ENCODE measurements at regions not wholly inside any gene's neighbourhood (a gene's known extent, or its start where the extent isn't known, plus 50 kb on each side); places are given as distances from the start of the nearest gene placed in this dataset.

DNA sequence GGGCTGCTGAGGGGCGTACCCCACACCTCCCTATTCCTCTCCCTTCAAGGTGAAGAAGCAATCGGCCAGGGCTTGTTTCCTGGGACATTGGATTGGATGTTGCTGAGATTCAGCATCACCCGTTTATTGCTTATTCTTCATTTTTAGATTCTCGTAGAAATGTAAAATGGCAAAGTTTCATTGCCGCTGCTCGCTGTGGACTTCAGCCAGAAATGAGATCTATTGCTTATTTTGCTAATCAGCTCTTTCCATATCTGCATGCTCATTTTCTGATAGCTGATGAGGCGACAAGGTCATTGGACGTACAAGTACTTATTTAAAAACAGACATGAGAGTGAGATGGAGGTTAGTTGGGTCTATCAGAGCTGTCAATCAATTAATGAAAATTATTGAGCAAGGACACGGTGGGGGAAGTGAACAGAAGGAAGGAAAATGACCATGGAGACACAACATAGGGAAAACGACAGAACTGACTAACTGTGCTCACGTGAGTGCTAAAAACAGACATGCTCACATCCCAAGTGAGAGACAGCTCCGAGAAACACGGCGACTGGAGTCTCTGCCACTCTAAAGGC lies 471.2 kb downstream of the NR2F2 start:
- no peak for TF ChIP-seq CREB1 (IDR thresholded peaks at IDR 0.05; ENCODE audit: low read depth)

DNA sequence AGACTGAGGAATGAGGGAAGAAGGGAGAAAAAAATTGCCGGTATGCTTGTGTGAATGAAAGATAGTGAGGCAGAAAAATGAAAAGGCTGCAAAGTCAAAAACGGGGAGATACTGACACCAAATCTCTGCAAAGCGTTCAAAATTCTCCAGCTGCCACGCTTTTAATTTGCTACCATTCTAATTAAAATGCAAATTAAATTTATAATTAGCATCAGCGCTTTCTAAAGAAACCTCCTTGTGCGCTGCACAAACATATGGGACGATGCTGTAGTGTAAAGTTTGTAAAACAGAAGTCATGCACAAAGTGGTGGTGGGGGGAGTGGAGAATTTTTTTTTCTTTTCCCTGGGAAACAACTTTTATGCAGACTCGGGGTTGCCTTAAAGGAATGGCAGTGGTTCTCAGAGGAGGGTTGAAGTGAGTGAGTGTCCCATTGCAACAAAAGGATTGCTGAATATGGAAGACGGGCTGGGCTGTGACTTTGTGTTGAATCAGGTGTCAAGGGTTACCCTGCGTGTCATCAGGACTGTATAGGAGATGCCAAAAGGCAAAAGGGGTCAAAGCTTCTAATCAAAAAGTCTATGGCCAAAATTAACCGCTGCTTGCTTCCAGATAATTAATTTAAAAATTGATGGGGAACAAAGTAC lies 472.2 kb downstream of the NR2F2 start:
- TF ChIP-seq YY1 (IDR thresholded peaks at IDR 0.05; ENCODE audit: low read depth) (no peak), ZBTB7A (IDR thresholded peaks at IDR 0.05; ENCODE audit: low read depth) (no peak), CEBPB (IDR thresholded peaks at IDR 0.05) (no peak), TAF1 (IDR thresholded peaks at IDR 0.05; ENCODE audit: low read depth) (no peak), TEAD4 (IDR thresholded peaks at IDR 0.05) (no peak), NFIC (IDR thresholded peaks at IDR 0.05) (no peak), TCF12 (IDR thresholded peaks at IDR 0.05; ENCODE audit: low read depth) (no peak), RAD21 (IDR thresholded peaks at IDR 0.05; ENCODE audit: low read depth) (no peak), FOXM1 (IDR thresholded peaks at IDR 0.05; ENCODE audit: borderline replicate concordance, low read depth) (no peak), EP300 (IDR thresholded peaks at IDR 0.05; ENCODE audit: borderline replicate concordance) (no peak), CREB1 (IDR thresholded peaks at IDR 0.05; ENCODE audit: low read depth) (no peak), EGR1 (IDR thresholded peaks at IDR 0.05) (no peak)
- TF ChIP-seq, protein P1, sequence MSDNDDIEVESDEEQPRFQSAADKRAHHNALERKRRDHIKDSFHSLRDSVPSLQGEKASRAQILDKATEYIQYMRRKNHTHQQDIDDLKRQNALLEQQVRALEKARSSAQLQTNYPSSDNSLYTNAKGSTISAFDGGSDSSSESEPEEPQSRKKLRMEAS (IDR thresholded peaks at IDR 0.05), result no peak
- TF ChIP-seq, protein P2, sequence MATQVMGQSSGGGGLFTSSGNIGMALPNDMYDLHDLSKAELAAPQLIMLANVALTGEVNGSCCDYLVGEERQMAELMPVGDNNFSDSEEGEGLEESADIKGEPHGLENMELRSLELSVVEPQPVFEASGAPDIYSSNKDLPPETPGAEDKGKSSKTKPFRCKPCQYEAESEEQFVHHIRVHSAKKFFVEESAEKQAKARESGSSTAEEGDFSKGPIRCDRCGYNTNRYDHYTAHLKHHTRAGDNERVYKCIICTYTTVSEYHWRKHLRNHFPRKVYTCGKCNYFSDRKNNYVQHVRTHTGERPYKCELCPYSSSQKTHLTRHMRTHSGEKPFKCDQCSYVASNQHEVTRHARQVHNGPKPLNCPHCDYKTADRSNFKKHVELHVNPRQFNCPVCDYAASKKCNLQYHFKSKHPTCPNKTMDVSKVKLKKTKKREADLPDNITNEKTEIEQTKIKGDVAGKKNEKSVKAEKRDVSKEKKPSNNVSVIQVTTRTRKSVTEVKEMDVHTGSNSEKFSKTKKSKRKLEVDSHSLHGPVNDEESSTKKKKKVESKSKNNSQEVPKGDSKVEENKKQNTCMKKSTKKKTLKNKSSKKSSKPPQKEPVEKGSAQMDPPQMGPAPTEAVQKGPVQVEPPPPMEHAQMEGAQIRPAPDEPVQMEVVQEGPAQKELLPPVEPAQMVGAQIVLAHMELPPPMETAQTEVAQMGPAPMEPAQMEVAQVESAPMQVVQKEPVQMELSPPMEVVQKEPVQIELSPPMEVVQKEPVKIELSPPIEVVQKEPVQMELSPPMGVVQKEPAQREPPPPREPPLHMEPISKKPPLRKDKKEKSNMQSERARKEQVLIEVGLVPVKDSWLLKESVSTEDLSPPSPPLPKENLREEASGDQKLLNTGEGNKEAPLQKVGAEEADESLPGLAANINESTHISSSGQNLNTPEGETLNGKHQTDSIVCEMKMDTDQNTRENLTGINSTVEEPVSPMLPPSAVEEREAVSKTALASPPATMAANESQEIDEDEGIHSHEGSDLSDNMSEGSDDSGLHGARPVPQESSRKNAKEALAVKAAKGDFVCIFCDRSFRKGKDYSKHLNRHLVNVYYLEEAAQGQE (IDR thresholded peaks at IDR 0.05; ENCODE audit: low read depth), result no peak
- TF ChIP-seq, protein P3, sequence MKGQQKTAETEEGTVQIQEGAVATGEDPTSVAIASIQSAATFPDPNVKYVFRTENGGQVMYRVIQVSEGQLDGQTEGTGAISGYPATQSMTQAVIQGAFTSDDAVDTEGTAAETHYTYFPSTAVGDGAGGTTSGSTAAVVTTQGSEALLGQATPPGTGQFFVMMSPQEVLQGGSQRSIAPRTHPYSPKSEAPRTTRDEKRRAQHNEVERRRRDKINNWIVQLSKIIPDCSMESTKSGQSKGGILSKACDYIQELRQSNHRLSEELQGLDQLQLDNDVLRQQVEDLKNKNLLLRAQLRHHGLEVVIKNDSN (IDR thresholded peaks at IDR 0.05), result no peak

DNA sequence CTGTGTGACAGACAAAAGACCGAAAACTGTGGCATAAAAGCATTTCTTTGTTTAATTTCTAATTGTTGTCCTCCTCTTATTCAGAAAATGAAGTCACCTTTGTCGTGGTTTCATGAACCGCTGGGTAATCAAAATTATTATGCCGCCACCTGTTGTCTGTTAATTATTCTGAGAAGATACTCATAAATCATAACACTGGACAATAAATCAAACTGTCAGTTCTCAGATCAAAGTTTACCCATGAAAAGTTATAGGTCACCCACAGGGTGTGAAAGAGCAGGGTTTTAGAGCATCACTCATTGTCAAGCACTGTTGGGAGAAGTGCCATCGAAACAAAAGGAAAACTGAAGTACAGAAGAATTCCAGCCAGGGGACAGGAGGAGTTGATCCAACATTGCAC lies 474.3 kb downstream of the NR2F2 start:
- TF ChIP-seq TAF1 (IDR thresholded peaks at IDR 0.05; ENCODE audit: low read depth), result no peak
- TF ChIP-seq, protein P3 (IDR thresholded peaks at IDR 0.05), result no peak
- no peak for TF ChIP-seq YY1 (IDR thresholded peaks at IDR 0.05; ENCODE audit: low read depth)
- no peak for TF ChIP-seq EGR1 (IDR thresholded peaks at IDR 0.05)
- no peak for TF ChIP-seq RAD21 (IDR thresholded peaks at IDR 0.05; ENCODE audit: low read depth)
- no peak for TF ChIP-seq TCF12 (IDR thresholded peaks at IDR 0.05; ENCODE audit: low read depth)

DNA sequence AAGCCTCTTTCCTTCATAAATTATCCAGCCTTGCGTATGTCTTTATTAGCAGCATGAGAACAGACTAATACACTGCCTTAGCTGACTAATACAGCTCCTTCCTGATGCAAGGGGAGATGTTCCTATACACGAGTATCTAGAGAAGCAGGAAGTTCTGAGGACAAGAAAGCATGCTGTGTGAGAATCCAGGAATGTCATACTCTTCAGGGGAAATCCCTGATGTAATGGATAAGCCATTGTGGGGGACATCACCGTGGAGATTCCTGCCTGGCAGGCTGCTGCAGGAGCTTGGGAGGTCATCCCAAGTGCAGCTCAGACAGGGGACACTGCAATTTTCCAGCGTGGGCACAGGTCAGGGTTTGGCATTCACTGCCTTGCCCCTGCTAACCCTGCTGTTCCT lies 476.9 kb downstream of the NR2F2 start:
- TF ChIP-seq, protein P3 (IDR thresholded peaks at IDR 0.05), result no peak
- TF ChIP-seq YY1 (IDR thresholded peaks at IDR 0.05; ENCODE audit: low read depth), result no peak
- no peak for TF ChIP-seq TEAD4 (IDR thresholded peaks at IDR 0.05)
- no peak for TF ChIP-seq EP300 (IDR thresholded peaks at IDR 0.05; ENCODE audit: borderline replicate concordance)
- TF ChIP-seq, protein P1 (IDR thresholded peaks at IDR 0.05), result no peak

DNA sequence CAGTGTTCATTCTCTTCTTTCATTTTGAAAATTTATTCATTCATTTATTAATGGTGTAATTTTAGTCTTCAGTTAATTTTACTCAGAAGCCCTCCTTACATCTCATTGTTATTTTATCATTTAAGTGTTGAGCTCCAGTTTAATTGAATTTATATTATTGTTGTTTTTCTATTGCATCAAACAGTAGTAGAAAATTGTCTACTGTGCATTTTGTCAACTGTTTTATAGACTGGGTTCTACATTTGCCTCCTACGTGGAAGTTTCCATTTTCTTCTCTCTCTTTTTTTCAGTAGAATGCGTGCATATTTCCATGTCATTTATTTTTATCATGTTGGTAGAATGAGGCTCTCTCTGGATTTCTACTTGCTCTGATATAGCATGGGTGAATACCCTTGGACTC lies 487.4 kb downstream of the NR2F2 start:
- TF ChIP-seq TAF1 (IDR thresholded peaks at IDR 0.05; ENCODE audit: low read depth), result no peak
- TF ChIP-seq, protein P1 (IDR thresholded peaks at IDR 0.05), result no peak

DNA sequence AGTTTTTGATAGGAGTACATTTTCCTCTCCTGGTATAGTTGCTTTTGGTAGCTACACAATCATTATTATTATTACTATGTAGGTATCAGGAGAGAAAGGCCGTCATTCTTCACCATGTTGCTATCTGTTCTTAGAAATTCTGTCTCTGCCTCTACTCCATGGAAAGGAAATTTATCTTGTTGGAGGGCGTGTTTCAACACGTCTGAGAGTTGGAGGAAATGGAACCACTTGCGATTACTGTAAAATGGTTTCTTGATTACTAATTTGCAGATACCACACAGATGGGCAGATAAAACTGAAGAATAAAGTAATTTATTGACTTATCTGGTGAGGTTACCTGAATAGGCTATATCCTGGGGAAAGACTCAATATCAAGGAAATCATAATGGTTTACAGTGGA lies 488.4 kb downstream of the NR2F2 start:
- no peak for TF ChIP-seq TAF1 (IDR thresholded peaks at IDR 0.05; ENCODE audit: low read depth)
- no peak for TF ChIP-seq CREB1 (IDR thresholded peaks at IDR 0.05; ENCODE audit: low read depth)
- TF ChIP-seq, protein P1 (IDR thresholded peaks at IDR 0.05), result no peak
- no peak for TF ChIP-seq RAD21 (IDR thresholded peaks at IDR 0.05; ENCODE audit: low read depth)
- TF ChIP-seq YY1 (IDR thresholded peaks at IDR 0.05; ENCODE audit: low read depth), result no peak
- no peak for TF ChIP-seq EP300 (IDR thresholded peaks at IDR 0.05; ENCODE audit: borderline replicate concordance)
- TF ChIP-seq, protein P2 (IDR thresholded peaks at IDR 0.05; ENCODE audit: low read depth), result no peak
- no peak for TF ChIP-seq EGR1 (IDR thresholded peaks at IDR 0.05)
- no peak for TF ChIP-seq FOXM1 (IDR thresholded peaks at IDR 0.05; ENCODE audit: borderline replicate concordance, low read depth)
- TF ChIP-seq, protein P3 (IDR thresholded peaks at IDR 0.05), result no peak
